ENCODE measurements at regions not wholly inside any gene's neighbourhood (a gene's known extent, or its start where the extent isn't known, plus 50 kb on each side); places are given as distances from the start of the nearest gene placed in this dataset.

DNA sequence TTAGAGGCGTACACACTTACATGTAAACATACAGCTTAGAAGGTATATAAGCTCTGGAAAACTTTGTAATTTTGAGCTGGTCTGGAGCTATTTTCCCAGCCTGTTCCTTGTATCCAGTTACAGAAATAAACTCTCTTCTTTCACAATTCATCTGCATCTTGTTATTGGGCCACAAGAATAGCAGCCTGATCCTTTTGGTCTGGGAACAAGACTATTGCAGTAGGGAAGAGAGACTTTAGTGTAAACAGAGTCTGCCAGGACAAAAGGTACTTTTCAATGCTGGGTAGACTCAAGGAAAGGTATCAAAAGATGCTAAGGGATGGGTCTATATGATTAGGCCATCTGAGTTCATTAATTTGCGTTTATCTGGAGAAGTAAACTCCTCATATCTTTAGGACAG lies 728.3 kb downstream of the TYW1 start:
- H2BK15ac ChIP-seq (ENCODE audit: low read length), result no peak overlapping the region; the same call in 1 of the 2 replicates
- TF ChIP-seq GABPA (IDR thresholded peaks at IDR 0.05; ENCODE audit: borderline replicate concordance, insufficient read depth, low read length) (no peak), GTF2F1 (IDR thresholded peaks at IDR 0.05; ENCODE audit: borderline replicate concordance, low read depth, low read length) (no peak), USF2 (IDR thresholded peaks at IDR 0.05; ENCODE audit: low read length) (no peak), ZNF274 (IDR thresholded peaks at IDR 0.05; ENCODE audit: borderline replicate concordance, extremely low read depth, low read length) (no peak), BCL11A (IDR thresholded peaks at IDR 0.05; ENCODE audit: low read depth in 2 of 2, low read length in 2 of 2) (no peak), EZH2 (IDR thresholded peaks at IDR 0.05; ENCODE audit: low read depth, low read length, severe bottlenecking) (no peak), YY1 (IDR thresholded peaks at IDR 0.05; ENCODE audit: low read depth, low read length) (no peak), BRCA1 (IDR thresholded peaks at IDR 0.05; ENCODE audit: low read depth, low read length) (no peak), JUND (IDR thresholded peaks at IDR 0.05; ENCODE audit: low read length) (no peak), SAP30 (IDR thresholded peaks at IDR 0.05; ENCODE audit: insufficient read depth, insufficient replicate concordance, low read length) (no peak), SIN3A (conservative IDR thresholded peaks at IDR 0.05 in 1 of 2, IDR thresholded peaks at IDR 0.05 in 1 of 2; ENCODE audit: low read depth in 1 of 2, low read length in 2 of 2) (no peak), BACH1 (IDR thresholded peaks at IDR 0.05; ENCODE audit: low read length) (no peak), SP4 (IDR thresholded peaks at IDR 0.05; ENCODE audit: low read length) (no peak), PHF8 (conservative IDR thresholded peaks at IDR 0.05; ENCODE audit: low read depth, low read length) (no peak)

More for the DNA sequence above, 728.3 kb downstream of the TYW1 start:
- Histone ChIP-seq H2AK5ac (ENCODE audit: low read depth, low read length) (no peak overlapping the region), H2BK20ac (ENCODE audit: low read length) (no peak overlapping the region), H4K91ac (replicated peaks; ENCODE audit: insufficient read length, low read length) (no peak overlapping the region), H3K79me1 (ENCODE audit: low read depth, low read length) (no peaks in the 10 kb centered on the region), H3K27me3 (replicated peaks in 1 of 4; ENCODE audit: control insufficient read depth in 3 of 4, extremely low read depth in 1 of 4, insufficient read depth in 3 of 4, low read length in 3 of 4) (no peaks in the 10 kb centered on the region), H3K79me2 (ENCODE audit: control insufficient read depth in 1 of 2, insufficient read depth in 2 of 2, low read length in 2 of 2) (no peaks in the 10 kb centered on the region), H3K18ac (ENCODE audit: extremely low read depth, low read length) (no peak overlapping the region; the same call in 1 of the 2 replicates), H3K4ac (replicated peaks; ENCODE audit: insufficient read length, low read depth, low read length) (no peak overlapping the region), H3K23me2 (ENCODE audit: low read depth, low read length) (no peaks in the 10 kb centered on the region), H3K9me3 (ENCODE audit: insufficient read depth in 2 of 2, low read depth in 1 of 2, low read length in 1 of 2) (no peaks in the 10 kb centered on the region), H4K5ac (ENCODE audit: insufficient read length, low read depth, low read length) (no peak overlapping the region), H4K8ac (ENCODE audit: extremely low read depth, insufficient read depth, low read length) (no peak overlapping the region), H3K36me3 (ENCODE audit: control insufficient read depth in 2 of 4, insufficient read depth in 4 of 4, low read length in 3 of 4) (no peaks in the 10 kb centered on the region), H2BK12ac (ENCODE audit: low read depth, low read length) (no peak overlapping the region), H3K4me1 (replicated peaks in 1 of 4; ENCODE audit: control insufficient read depth in 3 of 4, insufficient read depth in 4 of 4, low read length in 3 of 4) (peaks cover 0 to 13% (median 5%) of the 10 kb centered on the region in 4 experiments; a peak in 4 of 7 replicates), H4K20me1 (replicated peaks in 1 of 2; ENCODE audit: control insufficient read depth in 1 of 2, insufficient read depth in 2 of 2, low read length in 2 of 2) (no peaks in the 10 kb centered on the region), H3K4me3 (ENCODE audit: extremely low read depth in 1 of 4, insufficient read depth in 2 of 4, low read depth in 3 of 4, low read length in 4 of 4) (no peak overlapping the region), H3K14ac (ENCODE audit: insufficient read length) (no peak overlapping the region), H2AFZ (ENCODE audit: low read length) (no peak overlapping the region), H3K4me2 (ENCODE audit: insufficient read depth in 1 of 2, low read depth in 2 of 2, low read length in 2 of 2) (peak overlapping the region in 1 of 2 experiments; percentile 26; a peak in 1 of 4 replicates), H3K27ac (ENCODE audit: low read depth, low read length) (no peak overlapping the region), H3K23ac (ENCODE audit: insufficient read length) (no peak overlapping the region), H3K9ac (replicated peaks in 1 of 4; ENCODE audit: extremely low read depth in 1 of 4, low read depth in 3 of 4, low read length in 3 of 4) (no peak overlapping the region), H3K56ac (replicated peaks; ENCODE audit: insufficient read length, low read depth, low read length) (no peak overlapping the region), H2BK120ac (replicated peaks; ENCODE audit: low read depth, low read length) (no peak overlapping the region), H2BK5ac (ENCODE audit: low read depth, low read length) (no peak overlapping the region)
- no peak for FAIRE-seq
- 82% methylated on average over 2 of the region's 2 CpGs; no CpG with 5 or more reads in 1 of the 2 experiments for WGBS, 2 experiments (ENCODE audit: extremely low coverage in 1 of 2, insufficient coverage in 1 of 2, insufficient read length in 1 of 2, insufficient replicate concordance in 2 of 2, low coverage in 1 of 2, low lambda C conversion rate in 2 of 2, missing lambda C conversion rate in 1 of 2)
- ChIA-PET CTCF (ENCODE audit: partially characterized antibody) (no interaction called here), POLR2A (ENCODE audit: partially characterized antibody) (no interaction called here)
- no peak for DNase-seq (ENCODE audit: low read depth in 1 of 2, low spot score in 2 of 2)

Measured in H1 (cell line).